ENCODE measurements at regions not wholly inside any gene's neighbourhood (a gene's known extent, or its start where the extent isn't known, plus 50 kb on each side); places are given as distances from the start of the nearest gene placed in this dataset.

DNA sequence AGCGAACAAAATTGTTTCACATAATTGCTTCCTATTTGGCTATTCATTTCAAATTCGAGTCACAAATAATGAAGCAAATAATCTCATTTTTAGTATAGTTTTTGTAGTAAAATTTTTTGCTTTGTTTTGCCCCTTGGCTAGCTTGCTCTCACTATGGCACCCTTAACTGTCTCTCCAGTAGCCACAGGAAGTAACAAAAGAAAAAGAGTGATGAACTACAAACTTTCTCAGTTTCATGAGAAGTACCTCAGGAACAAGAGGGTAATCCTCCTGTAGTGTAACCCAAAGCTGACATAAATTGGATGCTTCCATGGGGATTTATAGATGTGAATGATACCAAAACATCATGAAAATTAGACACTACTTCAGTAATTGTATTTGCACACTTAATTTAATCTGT, 242.9 kb downstream of the BARHL2 start:
- H3K9me3 Mint-ChIP-seq, result no peaks in the 10 kb centered on the region
- H3K4me3 Mint-ChIP-seq, result no peak overlapping the region
- ATAC-seq (replicated peaks in 1 of 2) (no peak), DNase-seq (no peak)
- no peaks in the 10 kb centered on the region for H3K4me1 Mint-ChIP-seq (ENCODE audit: low read depth)
- H3K27ac Mint-ChIP-seq, result no peak overlapping the region
- no peaks in the 10 kb centered on the region for H3K36me3 Mint-ChIP-seq (ENCODE audit: insufficient read depth in 2 of 2)
- no peaks in the 10 kb centered on the region for H3K27me3 Mint-ChIP-seq (ENCODE audit: low read depth)

- Mint-ChIP-seq H3K4me1 (ENCODE audit: low read depth) (no peaks in the 10 kb centered on the region), H3K27me3 (ENCODE audit: low read depth) (no peaks in the 10 kb centered on the region), H3K36me3 (ENCODE audit: insufficient read depth in 2 of 2) (no peaks in the 10 kb centered on the region), H3K9me3 (no peaks in the 10 kb centered on the region), H3K4me3 (no peak overlapping the region), H3K27ac (no peak overlapping the region)
- DNase-seq (no peak), ATAC-seq (replicated peaks in 1 of 2) (no peak)
Measured at GRCh38 chr1:90472775-90473174, 244.3 kb downstream of the BARHL2 start.

GRCh38 chr1:90459570-90459969, 257.5 kb downstream of the BARHL2 start:
- DNase-seq (no peak), ATAC-seq (replicated peaks in 1 of 2) (no peak)
- H3K9me3 Mint-ChIP-seq, result no peaks in the 10 kb centered on the region
- no peaks in the 10 kb centered on the region for H3K4me1 Mint-ChIP-seq (ENCODE audit: low read depth)
- H3K36me3 Mint-ChIP-seq (ENCODE audit: insufficient read depth in 2 of 2), result no peaks in the 10 kb centered on the region
- H3K4me3 Mint-ChIP-seq, result no peak overlapping the region
- H3K27ac Mint-ChIP-seq, result no peak overlapping the region
- H3K27me3 Mint-ChIP-seq (ENCODE audit: low read depth), result no peaks in the 10 kb centered on the region

GRCh38 chr1:90457985-90458384, 259.1 kb downstream of the BARHL2 start:
- no peaks in the 10 kb centered on the region for H3K9me3 Mint-ChIP-seq
- H3K4me3 Mint-ChIP-seq, result no peak overlapping the region
- H3K27ac Mint-ChIP-seq, result no peak overlapping the region
- H3K27me3 Mint-ChIP-seq (ENCODE audit: low read depth), result peaks cover 4% of the 10 kb centered on the region
- no peaks in the 10 kb centered on the region for H3K4me1 Mint-ChIP-seq (ENCODE audit: low read depth)
- ATAC-seq (replicated peaks in 1 of 2) (no peak), DNase-seq (no peak)
- no peaks in the 10 kb centered on the region for H3K36me3 Mint-ChIP-seq (ENCODE audit: insufficient read depth in 2 of 2)

- ATAC-seq (replicated peaks in 1 of 2) (no peak), DNase-seq (no peak)
- Mint-ChIP-seq H3K36me3 (ENCODE audit: insufficient read depth in 2 of 2) (no peaks in the 10 kb centered on the region), H3K4me3 (no peak overlapping the region), H3K9me3 (no peaks in the 10 kb centered on the region), H3K27ac (no peak overlapping the region), H3K27me3 (ENCODE audit: low read depth) (peaks cover 4% of the 10 kb centered on the region), H3K4me1 (ENCODE audit: low read depth) (no peaks in the 10 kb centered on the region)
Measured at GRCh38 chr1:90452491-90452890, 264.6 kb downstream of the BARHL2 start.

GRCh38 chr1:90443354-90443753, 273.7 kb downstream of the BARHL2 start:
- Mint-ChIP-seq H3K9me3 (no peaks in the 10 kb centered on the region), H3K4me1 (ENCODE audit: low read depth) (no peaks in the 10 kb centered on the region), H3K27me3 (ENCODE audit: low read depth) (peaks cover 10% of the 10 kb centered on the region), H3K4me3 (no peak overlapping the region), H3K36me3 (ENCODE audit: insufficient read depth in 2 of 2) (no peaks in the 10 kb centered on the region), H3K27ac (no peak overlapping the region)
- ATAC-seq (replicated peaks in 1 of 2) (no peak), DNase-seq (no peak)

DNA sequence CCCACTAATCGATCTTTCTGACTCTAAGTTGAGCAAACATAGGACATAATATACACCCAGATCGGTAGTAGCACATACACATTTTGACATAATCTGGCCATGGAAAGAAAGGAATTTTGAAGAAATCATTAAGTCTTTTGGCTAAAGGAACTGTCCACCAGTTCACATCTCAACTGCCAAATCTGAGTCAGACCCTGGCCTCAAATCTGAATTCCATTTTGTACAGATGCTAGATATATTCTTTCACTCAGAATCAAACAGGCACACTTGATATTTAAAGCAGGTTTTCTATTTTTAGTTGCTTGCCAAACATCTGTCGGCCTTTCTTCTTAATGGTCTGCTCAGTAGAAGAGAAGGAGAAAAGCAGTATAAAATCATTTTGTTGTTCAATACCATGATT, 281.8 kb downstream of the BARHL2 start:
- no peaks in the 10 kb centered on the region for H3K36me3 Mint-ChIP-seq (ENCODE audit: insufficient read depth in 2 of 2)
- H3K4me1 Mint-ChIP-seq (ENCODE audit: low read depth), result no peaks in the 10 kb centered on the region
- DNase-seq (no peak), ATAC-seq (replicated peaks in 1 of 2) (no peak)
- no peak overlapping the region for H3K27ac Mint-ChIP-seq
- no peaks in the 10 kb centered on the region for H3K27me3 Mint-ChIP-seq (ENCODE audit: low read depth)
- H3K9me3 Mint-ChIP-seq, result peaks cover 0 to 3% of the 10 kb centered on the region in 2 donors
- H3K4me3 Mint-ChIP-seq, result no peak overlapping the region

DNA sequence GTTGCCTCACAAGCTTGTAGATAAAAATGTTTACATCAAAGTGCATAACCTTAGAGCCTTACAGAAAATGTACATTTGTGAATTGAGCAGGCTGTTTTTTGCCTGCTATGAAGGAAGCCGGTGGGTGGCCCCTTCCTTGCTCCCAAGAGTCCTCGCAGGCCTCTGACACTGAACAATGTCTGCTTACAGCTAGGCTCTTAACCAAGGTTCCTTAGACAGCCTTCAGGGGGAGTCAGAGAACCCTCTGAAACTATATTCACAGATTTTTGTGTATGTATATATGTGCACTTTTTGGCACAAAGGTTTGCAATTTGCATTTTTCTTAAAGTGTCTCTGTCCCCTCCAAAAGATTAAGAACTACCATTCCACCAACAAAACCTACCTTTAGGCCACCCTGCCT, 282.6 kb downstream of the BARHL2 start:
- no peak overlapping the region for H3K27ac Mint-ChIP-seq
- peaks cover 0 to 3% of the 10 kb centered on the region in 2 donors for H3K9me3 Mint-ChIP-seq
- ATAC-seq (replicated peaks in 1 of 2) (no peak), DNase-seq (no peak)
- H3K27me3 Mint-ChIP-seq (ENCODE audit: low read depth), result no peaks in the 10 kb centered on the region
- no peak overlapping the region for H3K4me3 Mint-ChIP-seq
- no peaks in the 10 kb centered on the region for H3K36me3 Mint-ChIP-seq (ENCODE audit: insufficient read depth in 2 of 2)
- no peaks in the 10 kb centered on the region for H3K4me1 Mint-ChIP-seq (ENCODE audit: low read depth)

- Mint-ChIP-seq H3K4me1 (ENCODE audit: low read depth) (no peaks in the 10 kb centered on the region), H3K9me3 (peaks cover 0 to 2% of the 10 kb centered on the region in 2 donors), H3K36me3 (ENCODE audit: insufficient read depth in 2 of 2) (peaks cover 0 to 1% of the 10 kb centered on the region in 2 donors), H3K4me3 (no peak overlapping the region), H3K27me3 (ENCODE audit: low read depth) (no peaks in the 10 kb centered on the region), H3K27ac (no peak overlapping the region)
- no peak for DNase-seq
- no peak for ATAC-seq (replicated peaks in 1 of 2)
Measured at GRCh38 chr1:90417126-90417525, 300.0 kb downstream of the BARHL2 start.

GRCh38 chr1:90414201-90414600, 302.9 kb downstream of the BARHL2 start:
- DNase-seq, result no peak
- Mint-ChIP-seq H3K36me3 (ENCODE audit: insufficient read depth in 2 of 2) (no peaks in the 10 kb centered on the region), H3K4me3 (no peak overlapping the region), H3K27me3 (ENCODE audit: low read depth) (no peaks in the 10 kb centered on the region), H3K9me3 (no peaks in the 10 kb centered on the region), H3K4me1 (ENCODE audit: low read depth) (no peaks in the 10 kb centered on the region), H3K27ac (no peak overlapping the region)
- no peak for ATAC-seq (replicated peaks in 1 of 2)

GRCh38 chr1:90413519-90413918, 303.6 kb downstream of the BARHL2 start:
- Mint-ChIP-seq H3K4me3 (no peak overlapping the region), H3K27ac (no peak overlapping the region), H3K27me3 (ENCODE audit: low read depth) (no peaks in the 10 kb centered on the region), H3K9me3 (no peaks in the 10 kb centered on the region), H3K4me1 (ENCODE audit: low read depth) (no peaks in the 10 kb centered on the region), H3K36me3 (ENCODE audit: insufficient read depth in 2 of 2) (no peaks in the 10 kb centered on the region)
- ATAC-seq (replicated peaks in 1 of 2), result no peak
- no peak for DNase-seq

DNA sequence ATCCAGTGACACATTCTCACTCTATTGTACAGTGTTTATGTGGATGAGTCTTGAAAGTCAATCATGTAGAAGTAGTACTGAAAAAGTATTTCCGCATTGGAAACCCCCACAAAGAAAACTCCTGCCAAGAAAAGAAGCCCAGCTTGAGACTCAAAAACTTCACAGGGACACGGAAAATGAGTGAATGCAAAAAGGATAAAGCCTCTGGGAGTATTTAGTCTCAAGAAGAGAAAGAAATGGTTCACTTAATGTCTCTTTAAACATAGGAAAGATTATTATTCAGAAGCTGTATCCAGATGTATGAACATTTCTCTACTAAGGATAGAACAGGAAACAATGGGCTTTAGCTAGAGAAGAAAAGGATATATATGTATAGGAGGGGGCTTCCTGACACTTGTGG, 304.5 kb downstream of the BARHL2 start:
- H3K4me3 Mint-ChIP-seq, result no peak overlapping the region
- no peaks in the 10 kb centered on the region for H3K4me1 Mint-ChIP-seq (ENCODE audit: low read depth)
- DNase-seq, result no peak
- H3K27ac Mint-ChIP-seq, result no peak overlapping the region
- H3K27me3 Mint-ChIP-seq (ENCODE audit: low read depth), result no peaks in the 10 kb centered on the region
- H3K9me3 Mint-ChIP-seq, result no peaks in the 10 kb centered on the region
- H3K36me3 Mint-ChIP-seq (ENCODE audit: insufficient read depth in 2 of 2), result no peaks in the 10 kb centered on the region
- no peak for ATAC-seq (replicated peaks in 1 of 2)

DNA sequence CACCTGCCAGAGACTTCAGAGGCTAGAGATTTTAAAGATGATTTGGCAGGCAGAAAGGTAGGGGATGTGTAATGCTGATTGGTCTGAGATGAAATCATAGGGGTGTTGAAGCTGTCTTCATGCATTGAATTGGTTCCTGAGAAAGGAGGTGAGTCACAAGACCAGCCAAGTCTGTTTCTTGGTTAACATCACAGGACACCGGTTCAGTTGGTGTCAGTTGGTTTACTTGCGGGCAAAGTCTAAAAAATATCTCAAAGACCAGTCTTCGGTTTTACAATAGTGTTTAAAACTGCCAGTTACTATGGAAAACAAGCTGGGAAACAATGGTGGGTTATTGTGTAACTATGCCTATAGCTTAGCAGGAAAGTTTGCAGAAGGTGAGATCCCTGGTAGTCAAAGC, 305.9 kb downstream of the BARHL2 start:
- Mint-ChIP-seq H3K27me3 (ENCODE audit: low read depth) (no peaks in the 10 kb centered on the region), H3K4me1 (ENCODE audit: low read depth) (no peaks in the 10 kb centered on the region), H3K27ac (no peak overlapping the region), H3K9me3 (no peaks in the 10 kb centered on the region), H3K36me3 (ENCODE audit: insufficient read depth in 2 of 2) (no peaks in the 10 kb centered on the region), H3K4me3 (no peak overlapping the region)
- DNase-seq, result no peak
- ATAC-seq (replicated peaks in 1 of 2), result no peak

GRCh38 chr1:90407737-90408136, 309.4 kb downstream of the BARHL2 start:
- Mint-ChIP-seq H3K36me3 (ENCODE audit: insufficient read depth in 2 of 2) (no peaks in the 10 kb centered on the region), H3K9me3 (no peaks in the 10 kb centered on the region), H3K4me3 (no peak overlapping the region), H3K27me3 (ENCODE audit: low read depth) (no peaks in the 10 kb centered on the region), H3K4me1 (ENCODE audit: low read depth) (no peaks in the 10 kb centered on the region), H3K27ac (no peak overlapping the region)
- no peak for DNase-seq
- ATAC-seq (replicated peaks in 1 of 2), result no peak

- H3K27me3 Mint-ChIP-seq (ENCODE audit: low read depth), result no peaks in the 10 kb centered on the region
- no peaks in the 10 kb centered on the region for H3K9me3 Mint-ChIP-seq
- H3K4me3 Mint-ChIP-seq, result no peak overlapping the region
- no peak for DNase-seq
- ATAC-seq (replicated peaks in 1 of 2), result no peak
- no peaks in the 10 kb centered on the region for H3K36me3 Mint-ChIP-seq (ENCODE audit: insufficient read depth in 2 of 2)
- no peak overlapping the region for H3K27ac Mint-ChIP-seq
- H3K4me1 Mint-ChIP-seq (ENCODE audit: low read depth), result no peaks in the 10 kb centered on the region
Measured at GRCh38 chr1:90405726-90406125, 311.4 kb downstream of the BARHL2 start.

Data from activated T-cell treated with anti-CD3 and anti-CD28 coated beads, Interleukin-2, amount 50 U/mL, for 72 hours (primary cell).